ENCODE measurements at regions not wholly inside any gene's neighbourhood (a gene's known extent, or its start where the extent isn't known, plus 50 kb on each side); places are given as distances from the start of the nearest gene placed in this dataset.
A peak's percentile ranks its signal among the peaks of the same experiment; 100 is the strongest.

GRCh38 chr2:61721382-61721781 lies 132.5 kb downstream of the FAM161A start:
- no peak for DNase-seq

GRCh38 chr2:61720911-61721310 lies 132.9 kb downstream of the FAM161A start:
- no peak for DNase-seq

GRCh38 chr2:61718965-61719364 lies 134.9 kb downstream of the FAM161A start:
- no peak for DNase-seq

DNA sequence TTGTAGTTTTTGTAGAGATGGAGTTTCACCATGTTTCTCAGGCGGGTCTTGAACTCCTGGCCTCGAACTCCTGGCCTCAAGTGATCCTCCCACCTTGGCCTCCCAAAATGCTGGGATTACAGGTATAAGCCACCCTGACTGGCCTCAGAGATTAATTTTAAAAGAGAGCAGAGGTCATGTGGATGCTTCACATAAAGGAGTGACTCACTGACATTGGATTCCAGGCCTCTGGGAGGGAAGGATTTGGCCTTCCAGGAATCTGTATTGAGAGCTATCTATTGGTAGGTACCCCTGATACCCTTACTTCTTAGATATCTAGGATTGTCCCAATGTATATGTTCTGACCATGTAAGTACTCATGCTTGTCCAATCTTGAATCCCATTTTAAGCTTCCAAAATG lies 138.4 kb downstream of the FAM161A start:
- DNase-seq, result no peak

DNA sequence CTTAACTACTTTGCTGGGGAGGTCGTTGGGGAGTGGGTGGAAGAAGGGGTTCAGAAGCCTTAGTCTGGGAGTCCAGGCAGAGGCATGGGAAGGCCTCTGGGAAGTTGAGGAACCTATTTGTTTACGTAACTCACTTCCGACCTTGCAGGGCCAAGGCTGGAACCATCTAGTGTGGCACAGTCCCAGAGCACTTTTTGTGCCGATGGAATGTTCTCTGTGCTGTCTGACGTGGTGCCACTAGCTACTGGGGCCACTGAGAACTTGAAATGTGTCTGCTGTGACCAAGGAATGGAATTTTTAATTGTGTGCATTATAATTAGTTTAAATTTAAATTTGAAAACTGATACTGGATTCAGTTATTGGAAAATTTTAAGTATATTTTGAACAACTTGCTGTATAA lies 139.7 kb downstream of the FAM161A start:
- no peak for DNase-seq

DNA sequence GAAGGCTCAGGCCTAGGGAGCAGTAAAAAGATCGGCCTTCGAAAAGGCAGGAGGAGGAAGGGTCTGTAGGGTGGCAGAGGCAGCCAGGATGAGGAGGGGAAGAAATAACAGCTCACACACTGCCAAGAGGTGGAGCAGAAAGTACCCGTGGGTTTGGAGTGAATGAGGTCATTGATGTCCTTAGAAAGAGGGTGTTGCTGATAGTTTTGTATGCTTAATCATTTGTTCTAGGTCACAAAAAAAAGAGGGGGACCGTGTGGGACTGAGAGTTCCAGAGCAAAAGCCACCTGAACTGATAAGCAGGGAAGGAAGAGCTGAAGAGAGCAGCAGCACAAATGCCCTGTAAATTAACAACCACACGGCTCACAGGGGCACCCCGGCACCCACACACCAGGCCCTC lies 140.4 kb downstream of the FAM161A start:
- DNase-seq, result no peak

DNA sequence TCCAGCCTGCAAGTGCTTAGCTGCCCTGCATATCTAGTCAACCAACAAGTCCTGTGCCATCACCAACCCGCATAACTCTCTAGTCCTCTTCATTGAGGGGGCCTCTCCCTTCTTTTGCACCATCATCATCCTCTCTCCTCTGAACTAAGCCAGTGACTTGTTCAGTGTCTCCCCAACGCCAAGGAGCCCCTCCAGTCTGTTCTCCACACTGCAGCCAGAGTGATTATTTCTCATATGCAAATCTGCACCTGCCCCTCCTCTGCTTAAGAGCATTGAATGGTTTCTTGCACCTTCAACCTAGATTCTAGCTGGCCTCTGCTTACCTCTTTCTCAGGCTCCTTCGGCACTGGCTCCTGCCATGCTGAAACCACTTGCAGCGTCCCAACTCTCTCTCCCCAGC lies 141.8 kb downstream of the FAM161A start:
- DNase-seq, result no peak

DNA sequence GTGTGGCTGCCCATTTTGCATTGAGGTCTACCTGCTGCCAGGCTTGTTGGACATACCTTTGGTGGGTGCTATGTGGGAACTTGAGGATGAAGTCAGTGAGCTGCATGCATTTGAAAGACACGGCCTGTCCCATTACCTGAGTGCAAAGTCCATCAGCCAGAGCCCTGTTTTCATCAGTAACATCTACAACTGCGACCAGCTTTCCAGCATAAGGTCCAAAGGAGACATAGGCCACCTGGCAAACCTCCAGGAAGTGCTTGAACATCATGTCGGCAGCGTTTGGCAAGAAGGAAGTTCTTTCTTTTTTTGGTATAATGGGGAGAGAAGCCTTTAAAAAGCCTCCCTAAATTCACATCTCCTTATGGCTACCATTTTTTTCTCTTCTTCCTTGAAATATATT lies 143.1 kb downstream of the FAM161A start:
- no peak for DNase-seq

- peak; percentile 83 for DNase-seq
Measured at GRCh38 chr2:61707984-61708852, 145.6 kb downstream of the FAM161A start.

DNA sequence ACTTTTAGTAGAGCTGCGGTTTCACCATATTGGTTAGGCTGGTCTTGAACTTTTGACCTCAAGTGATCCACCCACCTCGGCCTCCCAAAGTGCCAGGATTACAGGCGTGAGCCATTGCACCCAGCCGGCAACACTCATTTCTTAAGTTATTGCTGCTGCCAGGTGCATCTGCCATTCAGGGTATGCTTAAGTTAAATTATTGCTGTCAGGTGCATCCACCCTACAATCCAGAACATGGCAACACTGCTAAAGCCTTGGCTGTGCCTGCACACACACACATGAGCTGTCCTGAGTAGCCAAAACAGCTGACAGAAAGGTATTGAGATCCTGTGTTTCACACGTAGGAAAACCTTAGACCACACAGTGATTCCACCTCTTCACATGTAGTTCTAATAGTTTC lies 148.2 kb downstream of the FAM161A start:
- no peak for DNase-seq

DNA sequence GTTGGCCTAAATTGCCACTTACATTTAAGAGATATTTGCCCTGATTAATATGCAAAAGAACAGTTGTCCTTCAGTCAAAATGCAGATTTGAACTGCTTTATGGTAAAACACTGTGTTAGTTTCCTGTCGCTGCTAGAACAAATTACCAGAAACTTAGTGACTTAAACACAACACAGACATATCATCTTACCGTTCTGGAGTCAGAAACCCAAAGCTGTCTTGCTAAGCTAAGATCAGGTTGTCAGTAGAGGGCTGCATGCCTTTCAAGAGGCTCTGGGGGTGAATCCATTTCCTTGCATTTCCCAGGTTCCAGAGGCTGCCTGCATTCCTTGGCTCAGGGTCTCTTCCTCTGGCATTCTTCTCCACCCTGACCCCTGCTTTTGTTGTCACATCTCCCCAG lies 149.5 kb downstream of the FAM161A start:
- no peak for DNase-seq

DNA sequence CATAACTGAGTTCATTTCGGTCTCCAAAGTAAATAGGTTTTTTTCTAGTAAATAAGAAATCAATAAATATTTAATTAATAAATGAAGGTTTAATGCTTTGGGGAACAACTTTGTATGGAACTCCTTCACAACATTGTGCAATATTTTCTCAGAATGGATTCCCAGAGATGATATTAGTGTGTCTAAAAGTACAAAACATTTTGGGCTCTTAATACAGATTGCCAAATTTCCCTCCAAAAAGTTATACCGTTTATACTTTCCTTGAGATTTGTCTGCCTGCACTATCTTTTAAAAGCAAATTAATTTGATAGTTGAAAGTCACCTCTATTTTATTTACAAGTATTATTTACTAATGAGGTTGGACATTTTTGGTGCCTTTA lies 151.8 kb downstream of the FAM161A start:
- no peak for DNase-seq

DNA sequence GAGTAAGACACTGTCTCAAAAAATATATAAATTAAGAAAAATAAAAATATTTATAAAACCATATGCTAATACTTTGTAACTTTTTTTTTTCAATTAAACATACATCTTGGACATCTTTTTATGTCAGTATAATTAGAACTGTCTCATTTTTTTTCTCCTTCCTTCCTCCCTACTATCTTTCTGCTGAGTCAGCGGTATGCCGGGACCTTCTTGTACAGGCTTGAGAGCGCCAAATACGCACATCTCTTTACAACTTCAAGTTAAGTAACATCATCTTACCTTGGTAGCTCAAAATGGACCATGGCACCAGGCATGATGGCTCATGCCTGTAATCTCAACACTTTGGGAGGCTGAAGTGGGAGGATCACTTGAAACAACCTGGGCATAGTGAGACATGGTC lies 153.4 kb downstream of the FAM161A start:
- DNase-seq, result no peak

DNA sequence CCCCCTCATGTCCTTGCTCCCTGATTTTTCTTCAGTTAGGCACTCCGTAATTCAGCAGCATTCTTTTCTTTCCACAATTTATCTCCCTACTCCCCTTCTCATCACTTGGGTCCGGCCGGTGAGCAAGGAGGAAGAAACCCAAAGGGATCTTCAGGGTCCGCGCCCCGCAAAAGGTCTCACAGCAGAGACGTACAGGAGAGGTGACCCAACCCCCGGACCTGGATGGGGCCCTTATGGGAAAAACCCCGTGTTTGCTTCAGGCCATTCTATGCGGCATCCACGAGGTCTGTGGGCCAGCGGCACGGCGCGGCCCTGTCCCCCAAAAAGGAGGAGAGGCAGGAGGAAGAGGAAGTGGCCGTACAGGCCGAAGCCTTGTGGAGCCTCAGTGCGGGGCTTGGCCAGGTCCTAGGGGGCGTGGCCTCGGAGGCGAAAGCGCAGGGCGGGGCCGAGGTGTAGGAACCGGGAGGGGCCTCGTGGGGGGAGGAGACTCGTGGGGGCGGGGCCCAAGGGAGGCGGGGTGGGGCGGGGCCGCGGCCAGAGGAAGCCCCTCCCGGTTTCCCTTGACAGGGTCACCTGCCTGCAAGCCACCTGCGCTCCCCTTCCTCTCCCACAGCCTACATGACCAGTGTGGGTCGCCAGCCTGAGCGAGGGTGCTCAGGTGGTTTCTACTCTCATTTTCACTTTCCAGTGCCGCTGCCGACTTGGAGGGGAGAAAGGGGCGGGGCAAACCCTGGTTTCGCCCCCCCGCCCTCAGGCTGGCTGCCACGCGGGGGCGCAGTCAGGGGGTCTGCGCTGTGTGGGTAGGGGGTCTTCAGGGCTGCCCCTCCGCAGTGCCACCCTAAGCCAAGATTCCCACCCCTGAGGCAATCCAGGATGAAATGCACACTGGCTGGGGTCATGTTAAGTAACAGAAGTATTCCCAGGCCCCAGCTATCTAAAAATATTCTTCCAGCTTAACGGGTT lies 156.4 kb upstream of the XPO1 start:
- DNase-seq, result peak; percentile 93

- DNase-seq, result no peak
Measured at GRCh38 chr2:61693744-61694143, 155.6 kb upstream of the XPO1 start.

DNA sequence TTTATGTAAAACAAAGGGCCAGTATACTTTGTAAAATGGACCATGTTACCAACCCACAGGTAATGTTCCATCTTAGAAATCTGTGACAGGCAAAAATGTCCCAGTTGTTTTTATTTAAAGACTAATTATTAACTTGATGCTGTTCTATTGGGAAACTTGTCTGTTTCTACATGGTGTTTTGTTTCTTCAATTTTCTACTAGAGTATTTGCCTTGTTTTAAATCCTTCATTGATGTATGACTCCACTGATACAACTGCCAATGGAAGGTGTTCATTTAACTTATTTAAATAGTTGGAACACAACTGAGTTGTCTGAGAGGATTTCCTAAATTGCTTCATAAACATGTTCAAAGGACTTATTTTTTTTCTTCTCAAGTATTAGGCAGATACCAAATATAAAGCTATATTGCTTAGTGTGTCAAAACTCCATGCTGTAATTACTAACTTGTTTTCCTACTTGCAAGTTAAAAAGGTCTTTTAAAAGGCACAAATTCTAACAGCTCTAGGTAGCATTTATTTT lies 152.0 kb upstream of the XPO1 start:
- no peak for DNase-seq

- DNase-seq, result no peak
Measured at GRCh38 chr2:61689568-61689967, 151.4 kb upstream of the XPO1 start.

GRCh38 chr2:61688369-61689334 lies 150.5 kb upstream of the XPO1 start:
- DNase-seq, result no peak

GRCh38 chr2:61679096-61679495 lies 140.9 kb upstream of the XPO1 start:
- DNase-seq, result no peak

- no peak for DNase-seq
Measured at GRCh38 chr2:61677942-61678341, 139.8 kb upstream of the XPO1 start.

DNA sequence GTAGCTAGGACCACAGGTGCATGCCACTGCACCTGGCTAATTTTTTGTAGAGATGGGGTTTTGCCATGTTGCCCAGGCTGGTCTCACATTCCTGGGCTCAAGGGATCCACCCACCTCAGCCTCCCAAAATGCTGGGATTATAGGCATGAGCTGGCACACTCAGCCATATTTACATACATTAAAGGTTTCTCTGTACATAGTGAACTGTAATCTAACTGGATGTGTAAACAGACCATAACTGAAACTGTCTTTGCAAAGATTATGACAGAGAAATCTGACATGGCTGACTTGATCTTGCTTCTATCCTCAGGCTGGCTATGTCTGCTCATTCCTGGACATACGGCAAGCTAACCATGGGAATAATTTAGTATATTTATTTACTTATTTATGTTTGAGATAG lies 139.2 kb upstream of the XPO1 start:
- DNase-seq, result no peak

DNA sequence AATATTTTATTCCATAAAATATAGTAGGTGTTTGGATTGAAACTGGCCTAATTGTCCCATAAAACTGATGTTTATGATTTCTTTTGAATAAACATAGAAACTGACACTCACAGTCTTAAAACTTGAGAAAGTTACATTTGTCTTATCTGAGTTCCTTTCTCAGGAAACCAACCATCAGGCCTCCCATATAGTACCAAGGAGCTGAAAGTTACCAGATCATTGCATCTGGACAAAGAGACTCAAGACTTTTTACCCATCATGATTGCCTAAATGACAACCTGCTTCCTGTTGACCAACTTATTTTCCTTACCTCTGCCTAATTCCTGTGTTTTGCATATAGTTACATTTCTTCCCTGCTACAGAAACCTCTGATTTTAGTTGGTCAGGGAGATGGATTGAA lies 137.0 kb upstream of the XPO1 start:
- no peak for DNase-seq

All from activated CD4-positive, alpha-beta T cell treated with anti-CD3 and anti-CD28 coated beads, Interleukin-10, Interleukin-2, amounts not matched to agents 100 ng/mL and 50 ng/mL, durations not matched to agents 16 hours and 8 hours (primary cell).